ENCODE measurements at regions not wholly inside any gene's neighbourhood (a gene's known extent, or its start where the extent isn't known, plus 50 kb on each side); places are given as distances from the start of the nearest gene placed in this dataset.
"Not testable (repeated sequence)": the region's sequence is repeated elsewhere in the genome, so short reads cannot be mapped to it uniquely, and the experiment has no call there.

GRCh38 chr15:93359425-93360131 lies 270.6 kb upstream of the RGMA start:
- Histone ChIP-seq H4K20me1 (ENCODE audit: insufficient read depth, low read depth, low read length) (no peaks in the 10 kb centered on the region), H3K27ac (ENCODE audit: low read length) (no peak overlapping the region), H3K79me2 (ENCODE audit: low read length) (no peaks in the 10 kb centered on the region), H3K36me3 (ENCODE audit: insufficient read depth, low read length) (no peaks in the 10 kb centered on the region), H3K4me2 (ENCODE audit: low read depth, low read length, poor library complexity, severe bottlenecking) (no peak overlapping the region), H3K9me2 (replicated peaks; ENCODE audit: insufficient read depth, low read length) (no peaks in the 10 kb centered on the region), H2AFZ (ENCODE audit: low read length) (no peak overlapping the region), H3K4me1 (ENCODE audit: low read length) (no peaks in the 10 kb centered on the region), H3K27me3 (ENCODE audit: low read length) (no peaks in the 10 kb centered on the region), H3K9ac (ENCODE audit: low read length) (no peak overlapping the region), H3K9me3 (ENCODE audit: low read length) (no peaks in the 10 kb centered on the region), H3K4me3 (ENCODE audit: low read length) (no peak overlapping the region)
- no peak for DNase-seq

GRCh38 chr15:93359060-93359408 lies 270.0 kb upstream of the RGMA start:
- Histone ChIP-seq H3K36me3 (ENCODE audit: insufficient read depth, low read length) (no peaks in the 10 kb centered on the region), H3K9me3 (ENCODE audit: low read length) (no peaks in the 10 kb centered on the region), H3K27me3 (ENCODE audit: low read length) (no peaks in the 10 kb centered on the region), H3K4me2 (ENCODE audit: low read depth, low read length, poor library complexity, severe bottlenecking) (no peak overlapping the region), H4K20me1 (ENCODE audit: insufficient read depth, low read depth, low read length) (no peaks in the 10 kb centered on the region), H3K27ac (ENCODE audit: low read length) (no peak overlapping the region), H3K9ac (ENCODE audit: low read length) (no peak overlapping the region), H2AFZ (ENCODE audit: low read length) (no peak overlapping the region), H3K79me2 (ENCODE audit: low read length) (no peaks in the 10 kb centered on the region), H3K9me2 (replicated peaks; ENCODE audit: insufficient read depth, low read length) (no peaks in the 10 kb centered on the region), H3K4me1 (ENCODE audit: low read length) (no peaks in the 10 kb centered on the region), H3K4me3 (ENCODE audit: low read length) (no peak overlapping the region)
- no peak for DNase-seq

- Histone ChIP-seq H3K9ac (ENCODE audit: low read length) (no peak overlapping the region), H3K9me2 (replicated peaks; ENCODE audit: insufficient read depth, low read length) (no peaks in the 10 kb centered on the region), H4K20me1 (ENCODE audit: insufficient read depth, low read depth, low read length) (no peaks in the 10 kb centered on the region), H3K79me2 (ENCODE audit: low read length) (no peaks in the 10 kb centered on the region), H3K9me3 (ENCODE audit: low read length) (no peaks in the 10 kb centered on the region), H3K36me3 (ENCODE audit: insufficient read depth, low read length) (no peaks in the 10 kb centered on the region), H2AFZ (ENCODE audit: low read length) (no peak overlapping the region), H3K4me1 (ENCODE audit: low read length) (no peaks in the 10 kb centered on the region), H3K4me3 (ENCODE audit: low read length) (no peak overlapping the region), H3K27ac (ENCODE audit: low read length) (no peak overlapping the region), H3K27me3 (ENCODE audit: low read length) (no peaks in the 10 kb centered on the region), H3K4me2 (ENCODE audit: low read depth, low read length, poor library complexity, severe bottlenecking) (no peak overlapping the region)
- no peak for DNase-seq
These were observed 269.4 kb upstream of the RGMA start for GRCh38 chr15:93358166-93359059.

- no peak overlapping the region for H3K4me2 ChIP-seq (ENCODE audit: low read depth, low read length, poor library complexity, severe bottlenecking)
- no peak overlapping the region for H2AFZ ChIP-seq (ENCODE audit: low read length)
- H3K79me2 ChIP-seq (ENCODE audit: low read length): no peaks in the 10 kb centered on the region
- no peak overlapping the region for H3K27ac ChIP-seq (ENCODE audit: low read length)
- H3K9me2 ChIP-seq (replicated peaks; ENCODE audit: insufficient read depth, low read length): no peaks in the 10 kb centered on the region
- no peaks in the 10 kb centered on the region for H3K4me1 ChIP-seq (ENCODE audit: low read length)
- H3K27me3 ChIP-seq (ENCODE audit: low read length): no peaks in the 10 kb centered on the region
- H3K9me3 ChIP-seq (ENCODE audit: low read length): no peaks in the 10 kb centered on the region
- no peak overlapping the region for H3K9ac ChIP-seq (ENCODE audit: low read length)
- no peak for DNase-seq
- H4K20me1 ChIP-seq (ENCODE audit: insufficient read depth, low read depth, low read length): no peaks in the 10 kb centered on the region
- H3K4me3 ChIP-seq (ENCODE audit: low read length): no peak overlapping the region
- H3K36me3 ChIP-seq (ENCODE audit: insufficient read depth, low read length): no peaks in the 10 kb centered on the region
These were observed 259.9 kb upstream of the RGMA start for GRCh38 chr15:93348711-93349545.

GRCh38 chr15:93347986-93348385 lies 259.0 kb upstream of the RGMA start:
- no peaks in the 10 kb centered on the region for H3K27me3 ChIP-seq (ENCODE audit: low read length)
- no peak overlapping the region for H3K27ac ChIP-seq (ENCODE audit: low read length)
- H3K9me3 ChIP-seq (ENCODE audit: low read length): no peaks in the 10 kb centered on the region
- DNase-seq: no peak
- no peak overlapping the region for H3K4me3 ChIP-seq (ENCODE audit: low read length)
- H3K9me2 ChIP-seq (replicated peaks; ENCODE audit: insufficient read depth, low read length): no peaks in the 10 kb centered on the region
- H4K20me1 ChIP-seq (ENCODE audit: insufficient read depth, low read depth, low read length): no peaks in the 10 kb centered on the region
- no peaks in the 10 kb centered on the region for H3K36me3 ChIP-seq (ENCODE audit: insufficient read depth, low read length)
- H3K4me2 ChIP-seq (ENCODE audit: low read depth, low read length, poor library complexity, severe bottlenecking): no peak overlapping the region
- no peaks in the 10 kb centered on the region for H3K4me1 ChIP-seq (ENCODE audit: low read length)
- no peaks in the 10 kb centered on the region for H3K79me2 ChIP-seq (ENCODE audit: low read length)
- H3K9ac ChIP-seq (ENCODE audit: low read length): no peak overlapping the region
- H2AFZ ChIP-seq (ENCODE audit: low read length): no peak overlapping the region

- Histone ChIP-seq H3K9ac (ENCODE audit: low read length) (no peak overlapping the region), H3K4me3 (ENCODE audit: low read length) (no peak overlapping the region), H3K9me2 (replicated peaks; ENCODE audit: insufficient read depth, low read length) (no peaks in the 10 kb centered on the region), H3K4me1 (ENCODE audit: low read length) (no peaks in the 10 kb centered on the region), H2AFZ (ENCODE audit: low read length) (no peak overlapping the region), H3K9me3 (ENCODE audit: low read length) (no peaks in the 10 kb centered on the region), H3K4me2 (ENCODE audit: low read depth, low read length, poor library complexity, severe bottlenecking) (no peak overlapping the region), H3K27me3 (ENCODE audit: low read length) (no peaks in the 10 kb centered on the region), H4K20me1 (ENCODE audit: insufficient read depth, low read depth, low read length) (no peaks in the 10 kb centered on the region), H3K36me3 (ENCODE audit: insufficient read depth, low read length) (no peaks in the 10 kb centered on the region), H3K79me2 (ENCODE audit: low read length) (no peaks in the 10 kb centered on the region), H3K27ac (ENCODE audit: low read length) (no peak overlapping the region)
- DNase-seq: no peak
These were observed 257.0 kb upstream of the RGMA start for GRCh38 chr15:93345981-93346380.

- H3K4me1 ChIP-seq (ENCODE audit: low read length); H2AFZ ChIP-seq (ENCODE audit: low read length); H3K27me3 ChIP-seq (ENCODE audit: low read length); H4K20me1 ChIP-seq (ENCODE audit: insufficient read depth, low read depth, low read length); H3K36me3 ChIP-seq (ENCODE audit: insufficient read depth, low read length); DNase-seq; H3K4me2 ChIP-seq (ENCODE audit: low read depth, low read length, poor library complexity, severe bottlenecking); H3K79me2 ChIP-seq (ENCODE audit: low read length); H3K9me2 ChIP-seq (replicated peaks; ENCODE audit: insufficient read depth, low read length); H3K27ac ChIP-seq (ENCODE audit: low read length); H3K4me3 ChIP-seq (ENCODE audit: low read length); H3K9me3 ChIP-seq (ENCODE audit: low read length); H3K9ac ChIP-seq (ENCODE audit: low read length): not testable (repeated sequence)
These were observed 254.4 kb upstream of the RGMA start for GRCh38 chr15:93343402-93343801.

- H3K4me2 ChIP-seq (ENCODE audit: low read depth, low read length, poor library complexity, severe bottlenecking): no peak overlapping the region
These were observed 252.2 kb upstream of the RGMA start for GRCh38 chr15:93341164-93341563.

More at GRCh38 chr15:93341164-93341563, 252.2 kb upstream of the RGMA start:
- no peaks in the 10 kb centered on the region for H3K9me2 ChIP-seq (replicated peaks; ENCODE audit: insufficient read depth, low read length)
- no peak overlapping the region for H3K27ac ChIP-seq (ENCODE audit: low read length)
- H3K79me2 ChIP-seq (ENCODE audit: low read length): no peaks in the 10 kb centered on the region
- no peaks in the 10 kb centered on the region for H3K9me3 ChIP-seq (ENCODE audit: low read length)
- H2AFZ ChIP-seq (ENCODE audit: low read length): no peak overlapping the region
- no peak overlapping the region for H3K9ac ChIP-seq (ENCODE audit: low read length)
- H3K27me3 ChIP-seq (ENCODE audit: low read length): no peaks in the 10 kb centered on the region
- H4K20me1 ChIP-seq (ENCODE audit: insufficient read depth, low read depth, low read length): no peaks in the 10 kb centered on the region
- no peaks in the 10 kb centered on the region for H3K4me1 ChIP-seq (ENCODE audit: low read length)
- DNase-seq: no peak
- H3K36me3 ChIP-seq (ENCODE audit: insufficient read depth, low read length): no peaks in the 10 kb centered on the region
- no peak overlapping the region for H3K4me3 ChIP-seq (ENCODE audit: low read length)

Data from Karpas-422 (cell line).